ENCODE measurements at regions not wholly inside any gene's neighbourhood (a gene's known extent, or its start where the extent isn't known, plus 50 kb on each side); places are given as distances from the start of the nearest gene placed in this dataset.

GRCh38 chr5:67434466-67434865, 237.9 kb upstream of the CD180 start:
- TF ChIP-seq POLR2A (IDR thresholded peaks at IDR 0.05): no peak
- TF ChIP-seq, protein P1, sequence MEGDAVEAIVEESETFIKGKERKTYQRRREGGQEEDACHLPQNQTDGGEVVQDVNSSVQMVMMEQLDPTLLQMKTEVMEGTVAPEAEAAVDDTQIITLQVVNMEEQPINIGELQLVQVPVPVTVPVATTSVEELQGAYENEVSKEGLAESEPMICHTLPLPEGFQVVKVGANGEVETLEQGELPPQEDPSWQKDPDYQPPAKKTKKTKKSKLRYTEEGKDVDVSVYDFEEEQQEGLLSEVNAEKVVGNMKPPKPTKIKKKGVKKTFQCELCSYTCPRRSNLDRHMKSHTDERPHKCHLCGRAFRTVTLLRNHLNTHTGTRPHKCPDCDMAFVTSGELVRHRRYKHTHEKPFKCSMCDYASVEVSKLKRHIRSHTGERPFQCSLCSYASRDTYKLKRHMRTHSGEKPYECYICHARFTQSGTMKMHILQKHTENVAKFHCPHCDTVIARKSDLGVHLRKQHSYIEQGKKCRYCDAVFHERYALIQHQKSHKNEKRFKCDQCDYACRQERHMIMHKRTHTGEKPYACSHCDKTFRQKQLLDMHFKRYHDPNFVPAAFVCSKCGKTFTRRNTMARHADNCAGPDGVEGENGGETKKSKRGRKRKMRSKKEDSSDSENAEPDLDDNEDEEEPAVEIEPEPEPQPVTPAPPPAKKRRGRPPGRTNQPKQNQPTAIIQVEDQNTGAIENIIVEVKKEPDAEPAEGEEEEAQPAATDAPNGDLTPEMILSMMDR (IDR thresholded peaks at IDR 0.05): no peak

Data from uterus (tissue), 2 donors.